GM23248 (cell line): ENCODE measurements at regions not wholly inside any gene's neighbourhood (a gene's known extent, or its start where the extent isn't known, plus 50 kb on each side); places are given as distances from the start of the nearest gene placed in this dataset.

Source experiments
- EZH2 ChIP-seq: fragments of 200-600 bp; sonication (generic); IDR thresholded peaks from 2 replicates; pipeline ENCODE4 v1.6.1; 2018; ENCODE audit warnings: antibody characterized with exemption, mild to moderate bottlenecking; ENCODE audit not compliant: insufficient read depth, poor library complexity, severe bottlenecking
- EZH2phosphoT487 ChIP-seq: fragments of 200-600 bp; sonication (generic); IDR thresholded peaks from 2 replicates; pipeline ENCODE4 v1.6.1; 2018; ENCODE audit warnings: antibody characterized with exemption, moderate library complexity, mild to moderate bottlenecking, low read depth; ENCODE audit not compliant: insufficient read depth

DNA sequence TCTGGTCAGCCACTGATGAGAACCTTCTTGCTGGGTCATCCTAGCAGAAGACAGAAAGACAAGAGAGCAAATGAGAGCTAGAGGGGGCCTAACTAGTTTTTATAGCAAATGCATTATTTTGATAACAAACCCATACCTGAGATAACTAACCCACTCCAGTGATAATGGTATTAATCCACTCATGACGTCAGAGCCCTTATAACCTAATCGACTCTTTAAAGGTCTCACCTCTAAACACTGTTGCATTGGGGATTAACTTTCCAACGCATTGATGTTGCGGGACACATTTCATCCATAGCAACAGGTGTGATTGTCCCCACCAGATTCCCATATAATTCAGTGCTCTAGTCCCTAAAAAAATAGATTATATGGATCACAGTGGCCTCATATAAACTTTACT lies 312.1 kb downstream of the HTR1B start:
- TF ChIP-seq EZH2phosphoT487: no peak
- TF ChIP-seq EZH2: no peak
